GM19372 (cell line): ENCODE measurements at regions not wholly inside any gene's neighbourhood (a gene's known extent, or its start where the extent isn't known, plus 50 kb on each side); places are given as distances from the start of the nearest gene placed in this dataset.

ENCODE experiments used
- ATAC-seq: cut with Tn5 transposase; IDR thresholded peaks from one replicate; pipeline ENCODE4 v1.9.1; 2021; ENCODE audit warnings: mild to moderate bottlenecking, low read depth, moderate library complexity; ENCODE audit not compliant: unreplicated experiment

DNA sequence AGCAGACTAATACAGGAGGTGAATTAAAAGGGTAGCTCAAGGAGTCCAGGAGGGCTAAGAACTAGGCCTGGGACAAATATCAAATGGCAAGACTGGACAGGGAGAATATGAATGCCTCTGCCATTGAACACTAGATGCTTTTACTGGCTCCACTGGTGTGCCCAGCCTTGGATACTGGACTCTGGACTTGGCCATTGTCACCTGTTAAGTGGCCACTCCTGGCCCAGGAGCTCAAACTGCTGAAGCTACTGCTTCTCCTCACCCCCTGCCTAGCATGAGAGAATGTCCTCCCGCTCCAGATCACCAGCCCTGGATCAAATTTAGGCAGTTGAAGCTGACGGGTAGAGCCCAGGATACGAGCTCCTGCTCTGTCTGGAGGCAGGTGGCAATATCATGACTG, 170.8 kb downstream of the DDX1 start:
- no peak for ATAC-seq

DNA sequence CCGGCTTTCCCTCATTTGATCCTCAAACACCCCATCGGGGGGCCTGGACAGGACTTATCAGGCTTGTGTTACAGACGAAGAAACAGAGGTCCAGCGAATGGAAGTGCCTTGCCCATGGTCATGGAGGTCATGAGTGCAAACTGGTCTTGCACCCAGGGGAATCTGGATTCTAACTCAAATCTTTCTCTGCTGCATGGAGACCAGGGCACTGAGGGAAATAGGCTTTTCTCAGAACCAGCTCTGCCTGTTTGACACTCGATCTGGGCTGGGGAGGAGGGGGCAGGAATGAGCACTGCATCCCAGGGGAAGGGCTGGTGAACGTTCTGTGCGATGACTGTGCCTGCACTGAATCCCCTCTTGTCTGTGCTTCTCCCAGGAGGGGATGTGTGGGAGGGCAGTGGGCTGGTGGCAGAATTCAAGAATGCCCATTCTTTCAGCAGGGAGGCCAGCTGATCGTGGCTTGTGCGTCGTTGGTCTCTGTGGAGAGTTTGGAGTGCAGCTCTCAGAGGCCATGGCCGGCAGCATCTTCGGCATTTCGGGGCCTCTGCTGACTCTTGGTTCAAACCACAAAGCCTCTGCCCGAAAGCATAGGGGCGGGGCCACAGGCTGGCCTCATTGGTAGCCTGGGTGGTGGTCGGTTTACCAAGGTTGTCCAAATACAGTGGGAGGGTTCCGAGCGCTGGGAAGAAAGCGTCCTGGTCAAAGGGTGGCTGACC, 171.6 kb downstream of the DDX1 start:
- ATAC-seq, result no peak

- ATAC-seq, result no peak
Observed at GRCh38 chr2:15763822-15764682, 172.4 kb downstream of the DDX1 start.

DNA sequence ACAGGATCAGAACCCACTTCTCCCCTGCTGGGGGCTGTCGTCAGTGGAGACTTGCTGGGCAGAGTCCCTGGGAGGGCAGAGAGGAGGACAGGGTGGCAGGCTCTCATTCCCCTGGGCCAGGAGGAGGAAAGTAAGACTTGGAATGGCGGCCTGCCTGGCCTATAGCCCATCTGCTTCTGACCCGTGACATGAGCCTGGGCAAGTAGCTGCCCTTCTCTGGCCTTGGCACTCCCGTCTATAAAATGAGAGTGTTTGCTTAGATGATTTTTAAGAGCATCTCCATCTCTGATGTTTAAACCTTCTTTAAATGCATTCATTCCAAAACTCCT, 173.0 kb downstream of the DDX1 start:
- no peak for ATAC-seq

GRCh38 chr2:15765211-15765610, 173.5 kb downstream of the DDX1 start:
- ATAC-seq, result no peak

DNA sequence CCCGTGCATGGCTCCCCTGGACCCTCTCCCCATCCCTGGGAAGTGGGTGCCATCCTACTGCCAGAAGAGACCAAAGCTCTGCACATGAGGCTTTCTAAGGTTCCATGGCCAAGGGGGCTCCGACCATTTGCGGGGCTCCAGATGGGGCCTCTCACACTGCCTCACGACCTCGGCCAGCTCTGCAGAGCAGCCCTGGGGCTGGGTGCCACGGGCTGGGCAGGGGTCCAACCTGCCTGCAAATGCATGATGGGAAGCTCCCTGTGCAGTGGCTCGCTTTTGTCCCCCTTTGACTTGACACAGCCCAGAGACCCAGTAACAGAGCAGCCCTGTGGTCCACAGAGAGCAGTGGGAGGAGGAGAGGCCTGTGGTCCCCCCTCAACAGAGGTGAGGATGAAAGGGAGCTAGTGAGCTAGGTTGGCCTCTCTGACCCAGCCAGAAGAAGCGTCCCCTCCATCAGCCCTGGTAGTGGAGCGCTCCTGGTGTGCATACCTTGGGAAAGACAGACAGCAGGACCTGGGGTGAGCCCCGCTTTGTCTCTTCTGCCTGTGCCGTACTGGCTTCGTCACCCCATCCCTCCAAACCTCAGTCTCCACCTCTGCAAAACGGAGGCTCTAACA, 174.1 kb downstream of the DDX1 start:
- no peak for ATAC-seq

- ATAC-seq, result no peak
Observed at GRCh38 chr2:15766303-15766861, 174.0 kb upstream of the MYCN start.

DNA sequence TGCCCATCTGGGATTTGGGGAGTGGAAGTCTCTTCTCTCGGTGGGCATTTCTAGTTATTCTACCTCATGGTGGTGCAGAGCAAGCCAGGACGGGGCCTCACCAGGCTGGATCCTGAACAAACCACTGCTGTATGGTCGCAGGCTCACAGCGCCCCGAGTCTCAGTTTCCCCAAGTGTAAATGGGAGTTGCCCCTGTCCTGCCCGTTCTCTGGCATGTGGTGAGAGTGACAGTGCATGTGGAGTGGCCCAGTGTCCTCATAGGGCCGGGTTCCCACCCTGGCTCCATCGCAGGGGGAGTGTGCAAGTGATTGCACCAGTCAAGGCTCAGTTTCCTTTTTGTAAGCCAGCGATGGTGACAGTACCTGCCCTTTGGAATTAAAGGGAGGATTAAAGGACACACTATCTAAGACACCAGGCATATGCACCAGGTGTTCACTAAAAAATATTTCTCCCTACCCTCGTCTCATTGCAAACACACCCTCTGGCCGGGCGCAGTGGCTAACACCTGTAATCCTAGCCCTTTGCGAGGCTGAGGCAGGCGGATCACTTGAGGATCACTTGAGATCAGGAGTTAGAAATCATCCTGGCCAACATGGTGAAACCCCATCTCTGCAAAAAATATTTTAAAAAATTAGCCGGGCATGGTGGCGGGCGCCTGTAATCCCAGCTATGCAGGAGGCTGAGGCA, 173.3 kb upstream of the MYCN start:
- no peak for ATAC-seq

DNA sequence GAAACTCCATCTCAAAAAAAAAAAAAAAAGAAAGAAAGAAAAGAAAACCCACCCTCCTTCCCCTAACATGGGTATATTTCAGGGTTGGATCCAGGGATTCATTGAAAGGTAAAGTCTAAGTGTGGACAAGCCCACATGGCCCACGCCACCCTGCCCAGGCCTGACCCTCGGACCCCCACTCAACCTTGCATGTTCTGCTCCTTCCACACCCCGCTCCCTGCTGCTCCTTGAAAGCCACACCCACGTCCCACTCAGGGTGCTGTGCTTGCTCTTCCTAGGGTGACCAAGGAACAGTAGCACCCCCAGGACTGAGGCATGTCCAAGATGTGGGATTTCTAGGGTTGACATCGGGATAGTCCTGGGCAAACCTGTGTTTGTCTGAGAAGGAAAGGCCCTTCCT, 172.7 kb upstream of the MYCN start:
- ATAC-seq, result no peak

GRCh38 chr2:15768142-15768541, 172.2 kb upstream of the MYCN start:
- ATAC-seq, result no peak

GRCh38 chr2:15768615-15769014, 171.7 kb upstream of the MYCN start:
- ATAC-seq, result no peak

DNA sequence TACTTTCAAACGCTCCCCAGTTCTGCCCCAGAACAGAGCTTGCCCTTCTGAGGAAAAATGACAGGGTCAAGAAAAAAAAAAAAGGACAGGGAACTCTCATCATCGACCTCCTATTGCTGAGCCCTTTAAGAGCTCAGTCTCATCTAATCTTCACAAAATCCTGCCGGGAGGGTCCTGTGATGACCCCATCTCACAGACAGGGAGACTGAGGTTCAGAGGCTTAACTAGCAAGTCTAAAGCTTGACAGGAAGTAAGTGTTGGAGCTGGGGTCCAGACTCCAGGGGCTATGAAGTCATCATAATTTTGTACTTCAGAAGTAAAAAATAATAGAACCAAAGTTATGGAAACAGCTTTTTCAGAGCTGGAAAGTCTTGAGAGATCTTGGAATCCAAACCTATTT, 171.1 kb upstream of the MYCN start:
- ATAC-seq, result no peak

DNA sequence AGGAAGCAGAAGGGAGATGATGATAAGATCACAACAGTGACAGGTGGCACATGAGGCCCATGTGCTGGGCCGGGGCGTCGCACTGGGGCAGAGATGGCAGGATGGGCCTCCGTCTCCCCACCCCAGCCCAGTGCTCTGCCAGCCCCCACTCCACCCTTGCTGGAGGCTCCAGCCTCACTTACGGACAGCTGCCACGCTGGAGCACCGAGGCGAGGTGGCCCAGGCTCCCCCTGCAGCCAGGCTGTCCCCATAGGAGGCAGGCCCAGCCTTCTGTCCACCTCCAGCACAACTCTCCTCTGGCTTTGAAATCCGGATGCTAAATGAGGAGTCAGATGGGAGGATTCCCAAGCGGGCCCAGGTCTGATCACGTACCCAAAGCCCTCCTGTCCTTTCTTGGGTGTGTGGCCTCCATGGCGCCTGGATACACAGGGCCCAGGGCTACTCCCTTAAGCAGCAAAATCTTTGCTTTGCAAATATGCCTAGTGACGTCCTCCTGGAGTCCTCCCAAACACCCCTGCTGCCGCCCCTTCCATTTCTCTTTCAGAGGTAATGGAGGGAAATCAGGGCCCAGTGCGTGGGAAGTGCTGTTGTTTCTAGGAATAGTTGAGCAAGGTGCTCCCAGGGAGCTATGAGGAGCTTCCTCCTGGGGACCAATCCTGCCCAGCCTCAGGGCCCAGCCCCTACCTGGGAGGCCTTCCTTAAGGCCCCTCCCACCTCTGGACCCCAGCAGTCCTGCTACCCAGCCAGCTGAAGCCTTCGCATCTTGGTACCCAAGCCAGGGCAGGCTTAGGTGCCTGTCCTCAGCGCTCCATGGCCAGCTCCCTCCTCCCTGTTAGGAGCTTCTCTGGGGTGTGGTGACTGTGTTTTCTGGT, 170.4 kb upstream of the MYCN start:
- ATAC-seq, result no peak

GRCh38 chr2:15770606-15771005, 169.7 kb upstream of the MYCN start:
- ATAC-seq, result no peak

- no peak for ATAC-seq
Observed at GRCh38 chr2:15771124-15771523, 169.2 kb upstream of the MYCN start.

GRCh38 chr2:15772086-15772595, 168.2 kb upstream of the MYCN start:
- ATAC-seq, result no peak

DNA sequence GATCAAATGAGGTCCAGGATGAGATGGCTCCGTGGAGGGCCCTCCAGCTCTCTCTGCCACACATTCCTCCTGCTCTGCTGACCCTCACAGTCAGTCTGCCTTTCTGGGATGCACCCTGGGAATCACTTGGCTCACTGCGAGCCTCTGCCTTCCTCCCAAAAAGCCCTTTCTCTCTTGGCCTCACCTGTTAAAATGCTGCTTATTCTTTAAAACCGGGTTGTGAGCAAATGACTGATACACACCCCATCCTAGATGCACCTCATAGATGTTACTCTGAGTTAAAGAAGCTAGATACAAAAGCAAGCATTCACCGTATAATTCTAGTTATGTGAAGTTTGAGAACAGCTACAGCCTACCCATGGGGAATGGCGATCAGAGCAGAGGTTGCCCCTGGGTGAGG, 167.7 kb upstream of the MYCN start:
- ATAC-seq, result no peak

GRCh38 chr2:15773204-15773603, 167.1 kb upstream of the MYCN start:
- ATAC-seq, result no peak

DNA sequence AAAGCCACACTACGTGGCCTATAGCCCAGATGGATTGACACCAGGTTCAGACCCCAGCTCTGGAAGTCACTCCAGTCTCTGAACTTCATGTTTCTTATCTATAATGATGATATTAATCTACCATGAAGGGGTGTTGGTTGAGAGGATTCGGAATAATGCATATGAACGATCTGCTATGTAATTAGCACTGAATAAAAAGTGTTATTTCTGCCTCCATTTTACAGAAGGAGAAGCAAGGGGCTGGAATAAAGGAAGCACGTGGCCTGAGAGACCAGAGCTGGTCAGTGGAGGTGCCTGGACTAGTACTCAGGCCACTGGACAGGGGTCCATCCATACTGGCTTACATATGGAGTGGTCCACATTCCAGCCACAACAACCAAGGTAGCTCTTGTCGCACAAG, 166.5 kb upstream of the MYCN start:
- ATAC-seq, result no peak
